SU-DHL-6 (cell line): ENCODE measurements at regions not wholly inside any gene's neighbourhood (a gene's known extent, or its start where the extent isn't known, plus 50 kb on each side); places are given as distances from the start of the nearest gene placed in this dataset.

Experiments
- H2AFZ ChIP-seq: fragments of 200-600 bp; sonication (generic); 2 replicates; pipeline ENCODE4 v1.6.1; 2014; ENCODE audit warnings: low read depth, mild to moderate bottlenecking, moderate library complexity, mixed read lengths, antibody characterized with exemption, low read length; ENCODE audit not compliant: severe bottlenecking
- H3F3A ChIP-seq: fragments of 200-600 bp; shearing (Covaris generic); 2 replicates; pipeline ENCODE4 v1.6.0; 2016; ENCODE audit warnings: antibody characterized with exemption, mild to moderate bottlenecking; ENCODE audit not compliant: insufficient read depth
- H3K27ac ChIP-seq: fragments of 200-600 bp; sonication (generic); 2 replicates; pipeline ENCODE4 v1.5.1; 2016; ENCODE audit warnings: low read depth, mild to moderate bottlenecking, low read length, moderate library complexity, mixed read lengths
- H3K27me3 ChIP-seq: fragments of 200-600 bp; sonication (generic), shearing (Covaris generic); 2 replicates; pipeline ENCODE4 v1.6.0; 2014; ENCODE audit warnings: mild to moderate bottlenecking, low read length
- H3K36me3 ChIP-seq: fragments of 200-600 bp; sonication (generic); 2 replicates; pipeline ENCODE4 v1.6.1; 2014; ENCODE audit warnings: mild to moderate bottlenecking, low read length, mixed read lengths
- H3K4me2 ChIP-seq: fragments of 300-600, 200-600 bp; shearing (Covaris generic), sonication (generic); 2 replicates; pipeline ENCODE4 v1.6.0; 2014; ENCODE audit warnings: low read length, low read depth, mild to moderate bottlenecking; ENCODE audit not compliant: poor library complexity, severe bottlenecking
- H3K4me3 ChIP-seq: fragments of 200-600 bp; sonication (generic); 2 replicates; pipeline ENCODE4 v1.5.1; 2014; ENCODE audit warnings: antibody characterized with exemption, low read length, mild to moderate bottlenecking, mixed read lengths; ENCODE audit not compliant: insufficient read depth, poor library complexity, severe bottlenecking
- H3K79me2 ChIP-seq: fragments of 200-600 bp; sonication (generic); 2 replicates; pipeline ENCODE4 v1.6.1; 2014; ENCODE audit warnings: mild to moderate bottlenecking, low read length, moderate library complexity; ENCODE audit not compliant: insufficient read depth
- H3K9ac ChIP-seq: fragments of 200-600 bp; sonication (generic); 2 replicates; pipeline ENCODE4 v1.7.0; 2014; ENCODE audit warnings: mild to moderate bottlenecking, low read length
- H3K9me2 ChIP-seq: fragments of 200-600 bp; sonication (generic); replicated peaks from 2 replicates; pipeline ENCODE4 v1.6.1; 2014; ENCODE audit warnings: low read length; ENCODE audit not compliant: insufficient read depth
- H3K9me3 ChIP-seq: fragments of 200-600 bp; sonication (generic); 2 replicates; pipeline ENCODE4 v1.6.1; 2014; ENCODE audit warnings: low read length, mixed read lengths; ENCODE audit not compliant: insufficient read depth
- H4K20me1 ChIP-seq: fragments of 200-600 bp; sonication (generic); 2 replicates; pipeline ENCODE4 v1.6.1; 2014; ENCODE audit warnings: low read depth, mild to moderate bottlenecking, antibody characterized with exemption, low read length, moderate library complexity, mixed read lengths
- CTCF ChIP-seq: fragments of 200-600 bp; sonication (generic); IDR thresholded peaks from one replicate; pipeline ENCODE4 v1.5.1; 2017; ENCODE audit warnings: antibody characterized with exemption, mild to moderate bottlenecking, low read length, moderate library complexity; ENCODE audit not compliant: insufficient read depth, poor library complexity, severe bottlenecking
- EZH2phosphoT487 ChIP-seq: fragments of 200-600 bp; sonication (generic), shearing (Covaris generic); conservative IDR thresholded peaks from 2 replicates; pipeline ENCODE4 v1.6.1; 2018; ENCODE audit warnings: mild to moderate bottlenecking, antibody characterized with exemption, low read length, moderate library complexity, mixed read lengths

- no peak overlapping the region for H3K4me3 ChIP-seq
- no peaks in the 10 kb centered on the region for H3K27me3 ChIP-seq
- no peak for TF ChIP-seq CTCF
- no peak for TF ChIP-seq EZH2phosphoT487
- no peaks in the 10 kb centered on the region for H3K36me3 ChIP-seq
- no peaks in the 10 kb centered on the region for H3K9me3 ChIP-seq
- no peaks in the 10 kb centered on the region for H3K9me2 ChIP-seq
- H3K4me2 ChIP-seq: no peak overlapping the region
- H3K27ac ChIP-seq: no peak overlapping the region
- no peaks in the 10 kb centered on the region for H3F3A ChIP-seq
- no peaks in the 10 kb centered on the region for H3K79me2 ChIP-seq
- H3K9ac ChIP-seq: no peak overlapping the region
- H2AFZ ChIP-seq: no peak overlapping the region
- H4K20me1 ChIP-seq: no peaks in the 10 kb centered on the region
Measured at GRCh38 chr4:155488691-155489090, 111.9 kb upstream of the MAP9 start.

- Histone ChIP-seq H3K4me2 (no peak overlapping the region), H3K9me2 (no peaks in the 10 kb centered on the region), H3K9me3 (no peaks in the 10 kb centered on the region), H3K27me3 (no peaks in the 10 kb centered on the region), H3K9ac (no peak overlapping the region), H3K36me3 (no peaks in the 10 kb centered on the region), H3K27ac (no peak overlapping the region), H3K4me3 (no peak overlapping the region), H3F3A (no peaks in the 10 kb centered on the region), H4K20me1 (no peaks in the 10 kb centered on the region), H3K79me2 (no peaks in the 10 kb centered on the region), H2AFZ (no peak overlapping the region)
- TF ChIP-seq EZH2phosphoT487 (no peak), CTCF (no peak)
Measured at GRCh38 chr4:155487210-155487609, 110.4 kb upstream of the MAP9 start.

GRCh38 chr4:155481150-155481549 lies 104.4 kb upstream of the MAP9 start:
- Histone ChIP-seq H3K79me2 (no peaks in the 10 kb centered on the region), H3K4me2 (no peak overlapping the region), H4K20me1 (no peaks in the 10 kb centered on the region), H2AFZ (no peak overlapping the region), H3K36me3 (no peaks in the 10 kb centered on the region), H3F3A (no peaks in the 10 kb centered on the region), H3K9ac (no peak overlapping the region), H3K27me3 (no peaks in the 10 kb centered on the region), H3K27ac (no peak overlapping the region), H3K9me2 (no peaks in the 10 kb centered on the region), H3K4me3 (no peak overlapping the region), H3K9me3 (no peaks in the 10 kb centered on the region)
- TF ChIP-seq EZH2phosphoT487: no peak
- TF ChIP-seq CTCF: no peak

- H3K9me3 ChIP-seq: no peaks in the 10 kb centered on the region
- TF ChIP-seq CTCF: no peak
- no peak for TF ChIP-seq EZH2phosphoT487
- H3K27ac ChIP-seq: no peak overlapping the region
- H3F3A ChIP-seq: no peaks in the 10 kb centered on the region
- H3K4me3 ChIP-seq: no peak overlapping the region
- H2AFZ ChIP-seq: no peak overlapping the region
- H4K20me1 ChIP-seq: no peaks in the 10 kb centered on the region
- H3K36me3 ChIP-seq: no peaks in the 10 kb centered on the region
- no peaks in the 10 kb centered on the region for H3K9me2 ChIP-seq
- H3K79me2 ChIP-seq: no peaks in the 10 kb centered on the region
- no peaks in the 10 kb centered on the region for H3K27me3 ChIP-seq
- H3K4me2 ChIP-seq: no peak overlapping the region
- no peak overlapping the region for H3K9ac ChIP-seq
Measured at GRCh38 chr4:155479835-155480234, 103.1 kb upstream of the MAP9 start.
